Panc1 (cell line): ENCODE measurements at regions not wholly inside any gene's neighbourhood (a gene's known extent, or its start where the extent isn't known, plus 50 kb on each side); places are given as distances from the start of the nearest gene placed in this dataset.

Experiments
- POLR2AphosphoS5 ChIP-seq: IDR thresholded peaks from 2 replicates; pipeline ENCODE4 v1.6.1; 2012; ENCODE audit warnings: mild to moderate bottlenecking, low read depth, low read length, moderate library complexity
- TF ChIP-seq, protein P1 (sequence below): fragments of 450-650 bp; IDR thresholded peaks from 2 replicates; pipeline ENCODE4 v1.5.1; 2017; ENCODE audit warnings: mild to moderate bottlenecking
- TF ChIP-seq, protein P2 (sequence below), 2 experiments: IDR thresholded peaks; 2 replicates each; pipeline ENCODE4 v1.6.1; 2011 to 2012; ENCODE audit warnings: low read depth in 2 of 2, control low read depth in 1 of 2, low read length in 1 of 2, mild to moderate bottlenecking in 1 of 2, moderate library complexity in 1 of 2; ENCODE audit not compliant: insufficient read depth in 1 of 2

DNA sequence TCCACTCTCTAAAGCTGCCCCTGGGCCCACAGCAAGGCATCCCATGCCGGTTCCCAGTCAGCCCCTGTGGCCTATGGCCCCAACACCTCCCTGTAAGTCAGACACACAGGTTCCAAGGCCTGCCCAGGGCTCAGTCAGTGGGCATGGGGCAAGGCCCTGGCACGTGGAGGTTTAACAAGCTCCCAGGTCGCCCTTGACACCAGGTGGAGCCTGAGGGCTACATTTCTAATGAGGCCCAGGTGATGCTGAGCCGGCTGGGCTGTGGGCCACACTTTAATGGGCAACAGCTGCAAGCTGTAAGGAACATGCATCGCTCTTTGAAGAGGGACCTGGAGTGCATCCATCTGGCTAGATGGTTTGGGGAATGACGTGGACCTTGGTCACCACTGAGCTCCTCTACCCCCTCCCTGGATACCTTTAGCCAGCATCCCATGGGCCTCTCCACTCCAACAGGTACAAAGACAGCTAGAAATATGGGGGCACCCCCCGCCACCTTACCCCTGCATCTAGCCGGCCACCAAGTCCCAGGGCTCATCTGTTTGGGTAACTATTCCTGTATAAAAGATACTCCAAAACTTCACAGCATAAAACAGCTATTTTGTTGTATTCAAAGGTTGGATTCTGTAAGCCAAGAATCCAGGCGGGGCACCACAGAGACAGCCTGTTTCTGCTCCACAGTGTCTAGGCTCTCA, 122.5 kb downstream of the OAT start:
- TF ChIP-seq, protein P1, sequence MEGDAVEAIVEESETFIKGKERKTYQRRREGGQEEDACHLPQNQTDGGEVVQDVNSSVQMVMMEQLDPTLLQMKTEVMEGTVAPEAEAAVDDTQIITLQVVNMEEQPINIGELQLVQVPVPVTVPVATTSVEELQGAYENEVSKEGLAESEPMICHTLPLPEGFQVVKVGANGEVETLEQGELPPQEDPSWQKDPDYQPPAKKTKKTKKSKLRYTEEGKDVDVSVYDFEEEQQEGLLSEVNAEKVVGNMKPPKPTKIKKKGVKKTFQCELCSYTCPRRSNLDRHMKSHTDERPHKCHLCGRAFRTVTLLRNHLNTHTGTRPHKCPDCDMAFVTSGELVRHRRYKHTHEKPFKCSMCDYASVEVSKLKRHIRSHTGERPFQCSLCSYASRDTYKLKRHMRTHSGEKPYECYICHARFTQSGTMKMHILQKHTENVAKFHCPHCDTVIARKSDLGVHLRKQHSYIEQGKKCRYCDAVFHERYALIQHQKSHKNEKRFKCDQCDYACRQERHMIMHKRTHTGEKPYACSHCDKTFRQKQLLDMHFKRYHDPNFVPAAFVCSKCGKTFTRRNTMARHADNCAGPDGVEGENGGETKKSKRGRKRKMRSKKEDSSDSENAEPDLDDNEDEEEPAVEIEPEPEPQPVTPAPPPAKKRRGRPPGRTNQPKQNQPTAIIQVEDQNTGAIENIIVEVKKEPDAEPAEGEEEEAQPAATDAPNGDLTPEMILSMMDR: no peak
- TF ChIP-seq, protein P2, sequence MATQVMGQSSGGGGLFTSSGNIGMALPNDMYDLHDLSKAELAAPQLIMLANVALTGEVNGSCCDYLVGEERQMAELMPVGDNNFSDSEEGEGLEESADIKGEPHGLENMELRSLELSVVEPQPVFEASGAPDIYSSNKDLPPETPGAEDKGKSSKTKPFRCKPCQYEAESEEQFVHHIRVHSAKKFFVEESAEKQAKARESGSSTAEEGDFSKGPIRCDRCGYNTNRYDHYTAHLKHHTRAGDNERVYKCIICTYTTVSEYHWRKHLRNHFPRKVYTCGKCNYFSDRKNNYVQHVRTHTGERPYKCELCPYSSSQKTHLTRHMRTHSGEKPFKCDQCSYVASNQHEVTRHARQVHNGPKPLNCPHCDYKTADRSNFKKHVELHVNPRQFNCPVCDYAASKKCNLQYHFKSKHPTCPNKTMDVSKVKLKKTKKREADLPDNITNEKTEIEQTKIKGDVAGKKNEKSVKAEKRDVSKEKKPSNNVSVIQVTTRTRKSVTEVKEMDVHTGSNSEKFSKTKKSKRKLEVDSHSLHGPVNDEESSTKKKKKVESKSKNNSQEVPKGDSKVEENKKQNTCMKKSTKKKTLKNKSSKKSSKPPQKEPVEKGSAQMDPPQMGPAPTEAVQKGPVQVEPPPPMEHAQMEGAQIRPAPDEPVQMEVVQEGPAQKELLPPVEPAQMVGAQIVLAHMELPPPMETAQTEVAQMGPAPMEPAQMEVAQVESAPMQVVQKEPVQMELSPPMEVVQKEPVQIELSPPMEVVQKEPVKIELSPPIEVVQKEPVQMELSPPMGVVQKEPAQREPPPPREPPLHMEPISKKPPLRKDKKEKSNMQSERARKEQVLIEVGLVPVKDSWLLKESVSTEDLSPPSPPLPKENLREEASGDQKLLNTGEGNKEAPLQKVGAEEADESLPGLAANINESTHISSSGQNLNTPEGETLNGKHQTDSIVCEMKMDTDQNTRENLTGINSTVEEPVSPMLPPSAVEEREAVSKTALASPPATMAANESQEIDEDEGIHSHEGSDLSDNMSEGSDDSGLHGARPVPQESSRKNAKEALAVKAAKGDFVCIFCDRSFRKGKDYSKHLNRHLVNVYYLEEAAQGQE (IDR thresholded peaks at IDR 0.05; ENCODE audit: insufficient read depth in 1 of 2, low read depth in 2 of 2, low read length in 1 of 2): no peak
- TF ChIP-seq POLR2AphosphoS5: no peak
